Panc1 (cell line): ENCODE measurements at regions not wholly inside any gene's neighbourhood (a gene's known extent, or its start where the extent isn't known, plus 50 kb on each side); places are given as distances from the start of the nearest gene placed in this dataset.

Experiments
- ATAC-seq: fragments of 200-7000 bp; cut with Tn5 transposase; 2 replicates; pipeline ENCODE4 v1.9.1; 2020; ENCODE audit warnings: mild to moderate bottlenecking, moderate library complexity
- BruUV-seq: library from RNA; stranded (reverse); fragments of 400-500 nt; replicated peaks from 2 replicates; lab custom pipeline; 2021; lab: Mats Ljungman, UMichigan
- CTCF ChIA-PET: fragments of 300-600 bp; sonication (Branson Sonifier 250); formaldehyde crosslinking; loops from one replicate; lab custom pipeline; 2022; ENCODE audit warnings: antibody characterized with exemption; lab: Charles Lee
- POLR2A ChIA-PET: fragments of 300-600 bp; sonication (Branson Sonifier 250); formaldehyde crosslinking; loops from one replicate; lab custom pipeline; 2022; ENCODE audit warnings: antibody characterized with exemption; lab: Charles Lee
- DNase-seq: peaks from one replicate; pipeline ENCODE4 v3.0.0-alpha.2; 2010; ENCODE audit warnings: low read depth, low spot score
- H3K27ac ChIP-seq: 2 replicates; pipeline ENCODE4 v1.5.1; 2011; ENCODE audit warnings: mild to moderate bottlenecking, low read length, inconsistent platforms
- H3K27me3 ChIP-seq: fragments of 200-500 bp; sonication (Bioruptor generic); 2 replicates; pipeline ENCODE4 v1.6.0; 2014; ENCODE audit warnings: low read length, inconsistent platforms; ENCODE audit not compliant: control insufficient read depth, insufficient read depth
- H3K36me3 ChIP-seq: fragments of 200-500 bp; sonication (Bioruptor generic); 2 replicates; pipeline ENCODE4 v1.5.1; 2014; ENCODE audit warnings: inconsistent platforms, mild to moderate bottlenecking, low read length, moderate library complexity; ENCODE audit not compliant: control insufficient read depth, insufficient read depth
- H3K4me1 ChIP-seq: 2 replicates; pipeline ENCODE4 v1.5.1; 2011; ENCODE audit warnings: inconsistent platforms, mild to moderate bottlenecking, low read length, moderate library complexity; ENCODE audit not compliant: control insufficient read depth, insufficient read depth
- H3K4me3 ChIP-seq, 2 experiments: 2 replicates each; pipeline ENCODE4 v1.5.1; 2011 to 2012; ENCODE audit warnings: low read depth in 2 of 2, low read length in 2 of 2, mild to moderate bottlenecking in 2 of 2, inconsistent platforms in 1 of 2, moderate library complexity in 1 of 2
- H3K9me3 ChIP-seq: fragments of 200-500 bp; sonication (Bioruptor generic); 2 replicates; pipeline ENCODE4 v1.5.1; 2014; ENCODE audit warnings: low read depth, mild to moderate bottlenecking, inconsistent platforms, low read length, moderate library complexity; ENCODE audit not compliant: control insufficient read depth, insufficient read depth
- POLR2AphosphoS5 ChIP-seq: IDR thresholded peaks from 2 replicates; pipeline ENCODE4 v1.6.1; 2012; ENCODE audit warnings: mild to moderate bottlenecking, low read depth, low read length, moderate library complexity
- SIN3A ChIP-seq: IDR thresholded peaks from 2 replicates; pipeline ENCODE4 v1.6.1; 2012; ENCODE audit warnings: low read depth, mild to moderate bottlenecking, low read length, moderate library complexity, borderline replicate concordance; ENCODE audit not compliant: insufficient read depth
- TCF7L2 ChIP-seq: IDR thresholded peaks from 2 replicates; pipeline ENCODE4 v1.6.1; 2011; ENCODE audit warnings: mild to moderate bottlenecking, low read depth, low read length, inconsistent platforms
- in situ Hi-C: cut with HindIII; loops from 2 replicates; pipeline ENCODE4 v1.10.0; 2016; ENCODE audit warnings: low sequenced_read_pairs, low pct_unique_long_range_greater_than_20kb
- intact Hi-C: fragments of 100-400 bp; cut with micrococcal nuclease; formaldehyde crosslinking; loops from one replicate; pipeline ENCODE4 v1.10.0; 2022; ENCODE audit not compliant: unreplicated experiment
- TF ChIP-seq, protein P1 (sequence below), 2 experiments: IDR thresholded peaks; 2 replicates each; pipeline ENCODE4 v1.6.1; 2011 to 2012; ENCODE audit warnings: low read depth in 2 of 2, control low read depth in 1 of 2, low read length in 1 of 2, mild to moderate bottlenecking in 1 of 2, moderate library complexity in 1 of 2; ENCODE audit not compliant: insufficient read depth in 1 of 2
- TF ChIP-seq, protein P2 (sequence below): fragments of 450-650 bp; IDR thresholded peaks from 2 replicates; pipeline ENCODE4 v1.5.1; 2017; ENCODE audit warnings: mild to moderate bottlenecking

- CTCF ChIA-PET: no interaction called here
- Histone ChIP-seq H3K27me3 (no peaks in the 10 kb centered on the region), H3K36me3 (no peaks in the 10 kb centered on the region), H3K27ac (no peak overlapping the region), H3K9me3 (no peaks in the 10 kb centered on the region), H3K4me1 (no peaks in the 10 kb centered on the region), H3K4me3 (no peak overlapping the region)
- ATAC-seq (no peak), DNase-seq (no peak)
- POLR2A ChIA-PET: no interaction called here
- in situ Hi-C loops (no loop called here), intact Hi-C loops (no loop called here)
- TF ChIP-seq, protein P1, sequence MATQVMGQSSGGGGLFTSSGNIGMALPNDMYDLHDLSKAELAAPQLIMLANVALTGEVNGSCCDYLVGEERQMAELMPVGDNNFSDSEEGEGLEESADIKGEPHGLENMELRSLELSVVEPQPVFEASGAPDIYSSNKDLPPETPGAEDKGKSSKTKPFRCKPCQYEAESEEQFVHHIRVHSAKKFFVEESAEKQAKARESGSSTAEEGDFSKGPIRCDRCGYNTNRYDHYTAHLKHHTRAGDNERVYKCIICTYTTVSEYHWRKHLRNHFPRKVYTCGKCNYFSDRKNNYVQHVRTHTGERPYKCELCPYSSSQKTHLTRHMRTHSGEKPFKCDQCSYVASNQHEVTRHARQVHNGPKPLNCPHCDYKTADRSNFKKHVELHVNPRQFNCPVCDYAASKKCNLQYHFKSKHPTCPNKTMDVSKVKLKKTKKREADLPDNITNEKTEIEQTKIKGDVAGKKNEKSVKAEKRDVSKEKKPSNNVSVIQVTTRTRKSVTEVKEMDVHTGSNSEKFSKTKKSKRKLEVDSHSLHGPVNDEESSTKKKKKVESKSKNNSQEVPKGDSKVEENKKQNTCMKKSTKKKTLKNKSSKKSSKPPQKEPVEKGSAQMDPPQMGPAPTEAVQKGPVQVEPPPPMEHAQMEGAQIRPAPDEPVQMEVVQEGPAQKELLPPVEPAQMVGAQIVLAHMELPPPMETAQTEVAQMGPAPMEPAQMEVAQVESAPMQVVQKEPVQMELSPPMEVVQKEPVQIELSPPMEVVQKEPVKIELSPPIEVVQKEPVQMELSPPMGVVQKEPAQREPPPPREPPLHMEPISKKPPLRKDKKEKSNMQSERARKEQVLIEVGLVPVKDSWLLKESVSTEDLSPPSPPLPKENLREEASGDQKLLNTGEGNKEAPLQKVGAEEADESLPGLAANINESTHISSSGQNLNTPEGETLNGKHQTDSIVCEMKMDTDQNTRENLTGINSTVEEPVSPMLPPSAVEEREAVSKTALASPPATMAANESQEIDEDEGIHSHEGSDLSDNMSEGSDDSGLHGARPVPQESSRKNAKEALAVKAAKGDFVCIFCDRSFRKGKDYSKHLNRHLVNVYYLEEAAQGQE (IDR thresholded peaks at IDR 0.05; ENCODE audit: insufficient read depth in 1 of 2, low read depth in 2 of 2, low read length in 1 of 2): no peak
- TF ChIP-seq, protein P2, sequence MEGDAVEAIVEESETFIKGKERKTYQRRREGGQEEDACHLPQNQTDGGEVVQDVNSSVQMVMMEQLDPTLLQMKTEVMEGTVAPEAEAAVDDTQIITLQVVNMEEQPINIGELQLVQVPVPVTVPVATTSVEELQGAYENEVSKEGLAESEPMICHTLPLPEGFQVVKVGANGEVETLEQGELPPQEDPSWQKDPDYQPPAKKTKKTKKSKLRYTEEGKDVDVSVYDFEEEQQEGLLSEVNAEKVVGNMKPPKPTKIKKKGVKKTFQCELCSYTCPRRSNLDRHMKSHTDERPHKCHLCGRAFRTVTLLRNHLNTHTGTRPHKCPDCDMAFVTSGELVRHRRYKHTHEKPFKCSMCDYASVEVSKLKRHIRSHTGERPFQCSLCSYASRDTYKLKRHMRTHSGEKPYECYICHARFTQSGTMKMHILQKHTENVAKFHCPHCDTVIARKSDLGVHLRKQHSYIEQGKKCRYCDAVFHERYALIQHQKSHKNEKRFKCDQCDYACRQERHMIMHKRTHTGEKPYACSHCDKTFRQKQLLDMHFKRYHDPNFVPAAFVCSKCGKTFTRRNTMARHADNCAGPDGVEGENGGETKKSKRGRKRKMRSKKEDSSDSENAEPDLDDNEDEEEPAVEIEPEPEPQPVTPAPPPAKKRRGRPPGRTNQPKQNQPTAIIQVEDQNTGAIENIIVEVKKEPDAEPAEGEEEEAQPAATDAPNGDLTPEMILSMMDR: no peak
- TF ChIP-seq SIN3A (no peak), POLR2AphosphoS5 (no peak), TCF7L2 (no peak)
- no TSS peak for BruUV-seq
Measured at GRCh38 chr5:106759581-106759980, 911.2 kb downstream of the EFNA5 start.

DNA sequence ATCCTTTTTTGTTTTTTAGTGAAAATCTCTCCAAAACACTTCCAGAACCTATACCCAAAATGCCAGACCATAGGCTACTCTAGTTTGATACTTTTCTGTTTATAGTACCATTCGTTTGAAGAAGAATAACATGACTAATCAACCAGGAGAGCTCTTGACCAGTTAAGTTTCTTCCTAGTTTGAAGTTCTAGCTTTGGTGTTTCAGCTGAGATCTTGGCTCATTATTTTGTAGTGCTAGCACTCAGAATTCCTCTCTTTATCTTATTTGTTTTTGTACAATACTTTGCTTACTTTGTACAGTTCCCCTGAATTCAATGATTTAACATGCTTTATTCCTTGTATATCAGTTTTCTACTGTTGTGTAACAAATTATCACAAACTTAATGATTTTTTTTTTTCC is 911.6 kb downstream of the EFNA5 start:
- no TSS peak for BruUV-seq
- in situ Hi-C loops (no loop called here), intact Hi-C loops (no loop called here)
- ChIA-PET POLR2A (no interaction called here), CTCF (no interaction called here)
- TF ChIP-seq TCF7L2 (no peak), POLR2AphosphoS5 (no peak)
- TF ChIP-seq, protein P2: no peak
- TF ChIP-seq, protein P1 (IDR thresholded peaks at IDR 0.05; ENCODE audit: insufficient read depth in 1 of 2, low read depth in 2 of 2, low read length in 1 of 2): no peak
- Histone ChIP-seq H3K36me3 (no peaks in the 10 kb centered on the region), H3K4me3 (no peak overlapping the region), H3K9me3 (no peaks in the 10 kb centered on the region), H3K27ac (no peak overlapping the region), H3K4me1 (no peaks in the 10 kb centered on the region), H3K27me3 (no peaks in the 10 kb centered on the region)
- no peak for ATAC-seq
- no peak for DNase-seq
